ENCODE measurements at regions not wholly inside any gene's neighbourhood (a gene's known extent, or its start where the extent isn't known, plus 50 kb on each side); places are given as distances from the start of the nearest gene placed in this dataset.

DNA sequence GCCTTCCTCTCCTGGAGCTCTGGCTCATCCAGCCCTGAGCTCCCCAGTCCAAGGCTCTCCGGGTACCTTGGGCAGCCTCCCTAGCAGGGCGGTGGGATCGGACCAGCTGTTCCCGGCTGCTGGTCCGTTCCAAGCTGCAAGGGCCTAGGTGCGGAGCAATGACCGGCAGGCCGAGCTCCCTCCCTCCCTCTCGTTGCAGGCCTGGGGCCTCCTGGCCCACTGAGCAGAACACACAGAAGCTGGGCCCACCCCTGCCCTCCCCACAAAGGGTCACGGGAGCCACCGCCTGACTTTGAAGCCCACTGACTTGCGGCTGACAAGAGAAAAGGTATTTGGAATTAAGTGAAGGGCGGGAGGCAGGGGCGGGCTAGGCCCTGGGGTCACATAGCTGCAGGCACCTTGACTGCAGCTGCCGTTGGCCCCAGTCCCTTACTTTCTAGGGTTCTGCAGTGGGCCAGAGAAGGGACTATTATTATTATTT, 104.7 kb upstream of the IER5L start:
- TF ChIP-seq, protein P1, sequence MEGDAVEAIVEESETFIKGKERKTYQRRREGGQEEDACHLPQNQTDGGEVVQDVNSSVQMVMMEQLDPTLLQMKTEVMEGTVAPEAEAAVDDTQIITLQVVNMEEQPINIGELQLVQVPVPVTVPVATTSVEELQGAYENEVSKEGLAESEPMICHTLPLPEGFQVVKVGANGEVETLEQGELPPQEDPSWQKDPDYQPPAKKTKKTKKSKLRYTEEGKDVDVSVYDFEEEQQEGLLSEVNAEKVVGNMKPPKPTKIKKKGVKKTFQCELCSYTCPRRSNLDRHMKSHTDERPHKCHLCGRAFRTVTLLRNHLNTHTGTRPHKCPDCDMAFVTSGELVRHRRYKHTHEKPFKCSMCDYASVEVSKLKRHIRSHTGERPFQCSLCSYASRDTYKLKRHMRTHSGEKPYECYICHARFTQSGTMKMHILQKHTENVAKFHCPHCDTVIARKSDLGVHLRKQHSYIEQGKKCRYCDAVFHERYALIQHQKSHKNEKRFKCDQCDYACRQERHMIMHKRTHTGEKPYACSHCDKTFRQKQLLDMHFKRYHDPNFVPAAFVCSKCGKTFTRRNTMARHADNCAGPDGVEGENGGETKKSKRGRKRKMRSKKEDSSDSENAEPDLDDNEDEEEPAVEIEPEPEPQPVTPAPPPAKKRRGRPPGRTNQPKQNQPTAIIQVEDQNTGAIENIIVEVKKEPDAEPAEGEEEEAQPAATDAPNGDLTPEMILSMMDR (IDR thresholded peaks at IDR 0.05): no peak
- TF ChIP-seq POLR2A (IDR thresholded peaks at IDR 0.05): no peak

Measured in heart left ventricle (tissue), 13 donors.